ENCODE measurements at regions not wholly inside any gene's neighbourhood (a gene's known extent, or its start where the extent isn't known, plus 50 kb on each side); places are given as distances from the start of the nearest gene placed in this dataset.
"Not testable (repeated sequence)": the region's sequence is repeated elsewhere in the genome, so short reads cannot be mapped to it uniquely, and the experiment has no call there.

DNA sequence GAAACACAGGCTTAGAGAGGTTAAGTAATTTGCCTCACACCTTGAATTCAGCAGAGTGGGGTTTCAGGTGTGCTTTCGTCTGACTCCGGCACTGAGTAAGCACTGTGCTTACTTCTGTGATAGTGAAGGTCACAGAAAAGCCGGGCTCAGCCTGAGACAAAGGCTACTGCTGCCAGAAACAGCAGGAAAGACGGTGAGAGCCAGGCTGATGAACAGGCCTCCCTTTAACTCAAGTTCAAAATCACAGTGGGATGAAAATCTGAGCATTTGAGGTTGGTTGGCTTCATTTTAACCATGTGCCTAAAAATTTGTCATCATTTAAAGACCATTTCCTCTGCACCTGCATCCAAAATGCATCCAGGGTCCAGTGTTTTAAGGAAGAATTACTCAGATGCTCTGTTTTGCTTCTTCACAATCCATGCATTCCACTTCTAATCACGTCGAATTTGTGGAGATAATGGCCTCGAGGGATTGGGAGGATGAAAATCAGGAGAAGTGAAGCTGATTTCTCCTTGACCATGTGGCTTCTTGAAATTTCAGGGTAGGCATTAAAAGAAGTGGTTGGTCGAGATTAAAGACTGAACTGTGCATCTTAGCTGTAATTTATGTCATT lies 121.2 kb upstream of the LNX1 start:
- no peak for DNase-seq

GRCh38 chr4:53711926-53712325 lies 120.6 kb upstream of the LNX1 start:
- no peak for DNase-seq

GRCh38 chr4:53709693-53710092 lies 118.4 kb upstream of the LNX1 start:
- DNase-seq: no peak

DNA sequence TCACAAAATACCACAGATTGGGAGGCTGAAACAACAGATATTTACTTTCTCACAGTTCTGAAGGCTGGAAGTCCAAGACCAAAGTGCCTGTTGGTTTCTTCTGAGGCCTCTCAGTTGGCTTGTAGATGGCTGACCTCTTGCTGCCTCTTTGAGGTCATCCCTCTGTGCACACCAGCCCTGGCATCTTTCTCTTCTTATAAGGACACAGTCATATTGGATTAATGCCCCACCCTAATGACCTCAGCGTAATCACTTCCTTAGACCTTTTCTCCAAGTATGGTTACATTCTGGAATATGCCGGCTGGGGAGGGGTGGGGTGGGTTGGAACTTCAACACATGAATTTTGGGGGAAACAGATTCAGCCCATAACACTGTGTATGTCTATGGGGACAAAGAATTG lies 116.2 kb upstream of the LNX1 start:
- DNase-seq: no peak

- peak; percentile 54 for DNase-seq
Measured at GRCh38 chr4:53706422-53707032, 115.2 kb upstream of the LNX1 start.

DNA sequence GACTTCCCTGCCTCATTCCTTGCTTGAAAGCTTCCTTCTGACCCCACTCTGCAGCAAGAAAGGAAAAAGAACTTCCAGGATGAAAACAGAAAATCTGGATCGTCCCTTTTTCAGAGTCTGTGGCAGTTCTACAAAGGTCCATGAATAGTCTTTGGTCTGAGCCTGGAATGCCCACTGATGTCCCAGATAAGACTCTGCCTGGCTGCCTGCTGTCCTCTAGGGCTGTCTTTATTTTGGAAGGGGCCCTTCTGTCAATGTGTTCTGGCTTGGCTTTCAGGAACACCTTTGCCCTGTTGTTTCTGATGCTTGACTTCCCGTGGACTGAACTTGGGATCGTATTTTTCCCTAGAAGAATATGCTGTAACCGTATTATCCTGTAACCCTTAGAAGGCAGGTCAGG lies 114.7 kb upstream of the LNX1 start:
- DNase-seq: no peak

- no peak for DNase-seq
Measured at GRCh38 chr4:53705151-53705764, 114.0 kb upstream of the LNX1 start.

DNA sequence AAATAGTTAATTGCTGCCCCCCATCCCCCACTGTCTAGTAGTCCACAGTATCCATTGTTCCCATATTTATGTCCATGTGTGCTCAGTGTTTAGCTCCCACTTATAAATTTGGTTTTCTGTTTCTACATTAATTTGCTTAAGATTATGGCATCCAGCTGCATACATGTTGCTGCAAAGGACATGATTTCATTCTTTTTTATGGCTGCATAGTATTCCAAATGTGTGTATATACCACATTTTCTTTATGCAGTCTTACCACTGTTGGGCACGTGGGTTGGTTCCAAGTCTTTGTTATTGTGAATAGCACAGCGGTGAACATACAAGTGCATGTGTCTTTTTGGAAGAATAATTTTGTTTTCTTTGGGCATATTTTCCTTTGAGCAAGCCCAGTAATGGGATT lies 113.0 kb upstream of the LNX1 start:
- no peak for DNase-seq

- no peak for DNase-seq
Measured at GRCh38 chr4:53703267-53703655, 112.0 kb upstream of the LNX1 start.

GRCh38 chr4:53702334-53703266 lies 111.3 kb upstream of the LNX1 start:
- DNase-seq: peak; percentile 64

DNA sequence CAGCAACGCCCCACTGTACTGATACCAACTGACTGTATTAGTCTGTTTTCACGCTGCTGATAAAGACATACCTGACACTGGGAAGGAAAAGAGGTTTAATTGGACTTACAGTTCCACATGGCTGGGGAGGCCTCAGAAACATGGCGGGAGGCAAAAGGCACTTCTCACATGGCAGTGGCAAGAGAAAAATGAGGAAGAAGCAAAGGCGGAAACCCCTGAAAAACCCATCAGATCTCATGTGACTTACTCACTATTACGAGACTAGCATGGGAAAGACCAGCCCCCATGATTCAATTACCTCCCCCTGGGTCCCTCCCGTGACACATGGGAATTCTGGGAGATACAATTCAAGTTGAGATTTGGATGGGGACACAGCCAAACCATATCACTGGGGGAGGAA lies 110.0 kb upstream of the LNX1 start:
- not testable (repeated sequence) for DNase-seq

- DNase-seq: not testable (repeated sequence)
Measured at GRCh38 chr4:53699310-53699709, 108.0 kb upstream of the LNX1 start.

DNA sequence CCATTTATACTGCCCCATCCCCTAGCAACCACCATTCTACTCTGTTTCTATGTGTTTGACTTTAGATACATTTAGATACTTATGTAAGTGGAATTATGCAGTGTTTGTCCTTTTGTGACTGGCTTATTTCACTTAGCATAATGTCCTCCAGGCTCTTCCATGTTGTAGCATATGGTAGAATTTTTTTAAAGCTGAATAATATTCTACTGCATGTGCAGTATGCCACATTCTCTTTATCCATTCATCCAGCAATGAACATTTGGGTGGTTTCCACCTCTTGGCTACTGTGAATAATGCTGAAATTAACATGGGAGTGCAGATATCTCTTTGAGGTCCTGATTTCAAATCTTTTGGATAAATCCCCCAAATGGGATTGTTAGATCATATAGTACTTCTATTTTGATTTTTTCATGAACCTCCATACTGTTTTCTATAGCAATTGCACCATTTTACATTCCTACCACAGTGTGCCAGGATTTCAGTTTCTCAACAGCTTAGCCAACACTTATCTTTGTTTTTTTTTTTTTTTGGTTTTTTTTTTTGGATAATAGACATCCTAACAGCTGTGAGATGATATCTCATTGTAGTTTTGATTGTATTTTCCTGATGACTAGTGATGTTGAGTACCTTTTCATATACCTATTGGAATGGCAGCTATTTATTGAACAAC lies 105.9 kb upstream of the LNX1 start:
- DNase-seq: no peak

- no peak for DNase-seq
Measured at GRCh38 chr4:53695540-53696463, 104.5 kb upstream of the LNX1 start.

DNA sequence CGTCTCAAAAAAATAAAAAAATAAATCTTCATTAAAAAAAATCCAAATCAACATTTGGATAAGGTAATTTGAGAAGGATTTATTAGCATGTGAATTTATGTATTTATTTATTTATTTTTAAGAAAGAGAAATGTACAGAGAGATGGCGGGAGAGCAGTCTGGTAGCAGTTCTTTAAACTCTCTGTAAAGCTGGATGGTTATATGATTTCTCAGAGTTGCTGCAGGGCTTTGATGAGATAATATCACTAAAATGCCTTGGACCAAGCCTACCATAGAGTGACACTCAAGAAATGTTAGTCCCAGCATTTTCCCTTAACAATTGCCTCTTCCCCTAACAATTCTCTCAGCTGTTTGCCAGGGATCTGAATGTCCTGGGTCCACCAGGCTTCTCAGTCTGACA lies 103.4 kb upstream of the LNX1 start:
- no peak for DNase-seq

GRCh38 chr4:53693909-53694308 lies 102.6 kb upstream of the LNX1 start:
- DNase-seq: no peak

DNA sequence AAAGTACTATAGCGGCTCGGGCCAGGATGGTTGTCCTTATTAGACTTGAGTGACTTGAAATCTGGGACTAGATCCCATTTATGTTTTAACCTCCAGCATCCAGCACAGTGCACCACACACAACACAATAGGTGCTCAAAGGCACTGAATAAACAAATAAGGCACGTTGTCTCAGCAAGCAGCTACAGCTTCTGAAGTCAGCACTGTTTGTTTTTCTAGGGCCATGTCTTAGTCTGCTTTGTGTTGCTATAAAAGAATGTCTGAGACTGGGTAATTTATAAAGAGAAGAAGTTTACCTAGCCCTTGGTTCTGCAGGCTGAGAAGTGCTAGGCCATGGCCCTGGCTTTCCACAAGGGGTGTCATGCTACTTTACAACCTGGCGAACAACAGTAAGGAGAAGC lies 102.1 kb upstream of the LNX1 start:
- no peak for DNase-seq

GRCh38 chr4:53688186-53688790 lies 97.0 kb upstream of the LNX1 start:
- DNase-seq: no peak

- DNase-seq: no peak
Measured at GRCh38 chr4:53686521-53686920, 95.2 kb upstream of the LNX1 start.

DNA sequence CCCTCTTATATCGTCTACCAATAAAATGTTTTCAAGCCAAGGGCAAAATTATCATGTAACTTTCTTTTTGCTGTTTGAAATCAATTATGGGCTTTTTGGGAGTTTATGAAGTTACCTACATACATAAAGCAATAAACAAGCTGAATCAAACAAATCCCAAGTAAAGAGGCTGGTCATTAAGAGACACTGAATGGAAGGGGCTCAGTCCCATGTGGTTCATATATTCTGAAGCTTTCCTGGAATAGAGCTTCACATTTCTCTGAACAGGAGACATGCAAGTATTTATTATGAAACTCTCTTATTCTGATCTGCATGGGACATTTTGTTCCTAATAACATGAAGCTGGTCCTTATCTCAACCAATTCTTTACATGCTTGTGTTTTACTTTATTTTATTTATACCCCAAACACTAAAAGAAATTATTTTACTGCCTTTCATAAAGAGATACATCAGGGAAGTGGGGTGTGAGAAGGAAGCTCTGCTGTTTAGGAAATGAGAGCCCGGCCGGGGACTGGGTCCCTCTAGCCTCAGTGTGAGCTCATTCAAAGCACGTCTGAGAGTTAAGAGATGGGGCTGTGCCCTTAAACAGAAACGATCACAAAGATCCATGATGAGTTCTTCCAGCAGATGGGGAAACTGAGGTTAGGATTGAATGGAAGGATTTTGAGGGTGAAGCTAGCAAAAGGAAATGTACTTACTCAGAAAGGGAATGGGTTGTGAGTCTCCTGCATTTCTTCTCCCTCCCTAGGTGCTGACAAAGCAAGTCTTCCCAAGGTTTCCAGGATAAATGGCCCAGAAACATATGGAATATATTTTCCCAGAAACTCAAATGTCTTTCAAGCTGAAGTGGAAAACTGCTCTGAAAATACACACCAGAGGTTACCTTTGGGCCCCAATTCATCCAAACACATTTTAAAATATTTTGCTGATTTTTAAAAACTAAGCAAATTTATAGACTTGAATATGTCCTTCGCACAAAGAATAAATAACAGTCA lies 93.1 kb upstream of the LNX1 start:
- DNase-seq: no peak
